ENCODE measurements at regions not wholly inside any gene's neighbourhood (a gene's known extent, or its start where the extent isn't known, plus 50 kb on each side); places are given as distances from the start of the nearest gene placed in this dataset.

DNA sequence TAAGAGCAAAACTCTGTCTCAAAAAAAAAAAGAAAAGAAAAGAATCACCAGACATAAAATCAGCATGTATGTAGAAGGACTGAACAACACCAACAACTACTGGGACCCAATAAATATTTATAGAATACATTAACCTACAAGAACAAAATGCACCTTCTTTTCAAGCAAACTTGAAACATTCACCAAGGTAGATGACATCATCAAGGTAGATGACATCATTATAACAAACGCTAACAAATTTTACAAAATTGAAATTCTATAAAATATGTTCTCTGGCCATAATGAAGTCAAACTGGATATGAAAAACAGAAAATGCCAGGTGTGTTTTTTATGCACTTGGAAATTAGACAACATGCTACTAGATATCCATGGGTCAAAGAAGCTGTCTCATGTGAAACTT, 220.2 kb upstream of the SNX7 start:
- ChIA-PET SMC1A (ENCODE audit: uncharacterized antibody, unreplicated experiment) (no interaction called here), CTCF (no interaction called here), RAD21 (ENCODE audit: unreplicated experiment) (no interaction called here), POLR2A (no interaction called here)
- no peaks in the 10 kb centered on the region for H3K79me2 ChIP-seq (ENCODE audit: control insufficient read depth, insufficient read depth, low read length)
- FAIRE-seq (no peak), ATAC-seq (no peak), DNase-seq (ENCODE audit: low read depth, low spot score) (no peak)
- in situ Hi-C loops (cut with MboI): no loop called here
- no peak overlapping the region for H3K4me2 ChIP-seq (ENCODE audit: control insufficient read depth, insufficient read depth)
- TF ChIP-seq NRF1 (conservative IDR thresholded peaks at IDR 0.05; ENCODE audit: low read depth, low read length): no peak
- 0 out of 2 replicates have a peak, but pooled peaks have one; percentile 19 for TF ChIP-seq ATF7 (IDR thresholded peaks at IDR 0.05; ENCODE audit: low read depth)
- TF ChIP-seq ZNF24 (IDR thresholded peaks at IDR 0.05): no peak
- TF ChIP-seq, protein P1, sequence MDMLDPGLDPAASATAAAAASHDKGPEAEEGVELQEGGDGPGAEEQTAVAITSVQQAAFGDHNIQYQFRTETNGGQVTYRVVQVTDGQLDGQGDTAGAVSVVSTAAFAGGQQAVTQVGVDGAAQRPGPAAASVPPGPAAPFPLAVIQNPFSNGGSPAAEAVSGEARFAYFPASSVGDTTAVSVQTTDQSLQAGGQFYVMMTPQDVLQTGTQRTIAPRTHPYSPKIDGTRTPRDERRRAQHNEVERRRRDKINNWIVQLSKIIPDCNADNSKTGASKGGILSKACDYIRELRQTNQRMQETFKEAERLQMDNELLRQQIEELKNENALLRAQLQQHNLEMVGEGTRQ (IDR thresholded peaks at IDR 0.05; ENCODE audit: borderline replicate concordance, low read depth, low read length): no peak
- no peak for TF ChIP-seq ZNF207 (IDR thresholded peaks at IDR 0.05; ENCODE audit: borderline replicate concordance)
- TF ChIP-seq MTA3 (IDR thresholded peaks at IDR 0.05; ENCODE audit: borderline replicate concordance, low read length): no peak
- no peaks in the 10 kb centered on the region for H3K4me1 ChIP-seq (ENCODE audit: control insufficient read depth, insufficient read depth, low read length)
- H3K27me3 ChIP-seq (replicated peaks in 1 of 2; ENCODE audit: control insufficient read depth in 2 of 2, insufficient read depth in 2 of 2, low read length in 1 of 2): no peaks in the 10 kb centered on the region
- no peak overlapping the region for H3K9ac ChIP-seq (ENCODE audit: control insufficient read depth, insufficient read depth, low read length)
- no peaks in the 10 kb centered on the region for H3K9me3 ChIP-seq (replicated peaks; ENCODE audit: control insufficient read depth, insufficient read depth, low read length)
- no peak overlapping the region for H2AFZ ChIP-seq (ENCODE audit: control insufficient read depth, low read depth, low read length)
- intact Hi-C loops (cut with micrococcal nuclease; ENCODE audit: unreplicated experiment): no loop called here
- H3K36me3 ChIP-seq (ENCODE audit: control insufficient read depth in 2 of 2, insufficient read depth in 2 of 2, low read length in 1 of 2): no peaks in the 10 kb centered on the region
- BruUV-seq (replicated peaks): no TSS peak
- H4K20me1 ChIP-seq (ENCODE audit: control insufficient read depth, insufficient read depth): no peaks in the 10 kb centered on the region
- H3K4me3 ChIP-seq: no peak overlapping the region
- WGBS (ENCODE audit: insufficient coverage, insufficient replicate concordance, low lambda C conversion rate, missing lambda C conversion rate): 93% methylated on average over 1 of the region's 1 CpG
- no peak overlapping the region for H3K27ac ChIP-seq (ENCODE audit: control insufficient read depth, insufficient read depth)

DNA sequence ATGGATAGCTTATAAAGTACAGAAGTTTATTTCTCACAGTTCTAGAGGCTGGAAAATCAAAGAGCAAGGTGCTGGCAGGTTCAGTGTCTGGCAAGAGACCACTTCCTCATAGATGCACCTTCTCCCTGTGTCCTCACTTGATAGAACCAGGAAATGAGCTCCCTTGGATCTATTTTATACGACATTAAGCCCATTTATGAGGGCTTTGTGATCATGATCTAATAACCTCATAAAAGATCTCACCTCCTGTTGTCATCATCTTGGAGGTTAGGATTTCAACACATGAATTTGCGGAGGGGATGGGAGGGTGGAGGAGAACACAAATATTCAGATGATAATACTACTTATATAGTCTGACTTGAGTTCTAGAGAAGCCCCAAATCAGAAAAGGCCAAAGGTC, 222.1 kb upstream of the SNX7 start:
- DNase-seq (ENCODE audit: low read depth, low spot score) (no peak), ATAC-seq (no peak), FAIRE-seq (no peak)
- no peaks in the 10 kb centered on the region for H3K27me3 ChIP-seq (replicated peaks in 1 of 2; ENCODE audit: control insufficient read depth in 2 of 2, insufficient read depth in 2 of 2, low read length in 1 of 2)
- ChIA-PET POLR2A (no interaction called here), RAD21 (ENCODE audit: unreplicated experiment) (no interaction called here), CTCF (no interaction called here), SMC1A (ENCODE audit: uncharacterized antibody, unreplicated experiment) (no interaction called here)
- no peak overlapping the region for H3K27ac ChIP-seq (ENCODE audit: control insufficient read depth, insufficient read depth)
- no peaks in the 10 kb centered on the region for H3K36me3 ChIP-seq (ENCODE audit: control insufficient read depth in 2 of 2, insufficient read depth in 2 of 2, low read length in 1 of 2)
- H3K4me1 ChIP-seq (ENCODE audit: control insufficient read depth, insufficient read depth, low read length): no peaks in the 10 kb centered on the region
- no peak overlapping the region for H3K4me3 ChIP-seq
- H3K9me3 ChIP-seq (replicated peaks; ENCODE audit: control insufficient read depth, insufficient read depth, low read length): no peaks in the 10 kb centered on the region
- H4K20me1 ChIP-seq (ENCODE audit: control insufficient read depth, insufficient read depth): no peaks in the 10 kb centered on the region
- in situ Hi-C loops (cut with MboI) (no loop called here), intact Hi-C loops (cut with micrococcal nuclease; ENCODE audit: unreplicated experiment) (no loop called here)
- no peaks in the 10 kb centered on the region for H3K79me2 ChIP-seq (ENCODE audit: control insufficient read depth, insufficient read depth, low read length)
- no peak overlapping the region for H2AFZ ChIP-seq (ENCODE audit: control insufficient read depth, low read depth, low read length)
- H3K4me2 ChIP-seq (ENCODE audit: control insufficient read depth, insufficient read depth): no peak overlapping the region
- no peak overlapping the region for H3K9ac ChIP-seq (ENCODE audit: control insufficient read depth, insufficient read depth, low read length)
- 22% methylated on average over 2 of the region's 2 CpGs for WGBS (ENCODE audit: insufficient coverage, insufficient replicate concordance, low lambda C conversion rate, missing lambda C conversion rate)
- BruUV-seq (replicated peaks): no TSS peak
- TF ChIP-seq MEF2B (IDR thresholded peaks at IDR 0.05; ENCODE audit: partially characterized antibody, poor library complexity, severe bottlenecking) (no peak), BMI1 (IDR thresholded peaks at IDR 0.05; ENCODE audit: borderline replicate concordance) (no peak), EGR1 (IDR thresholded peaks at IDR 0.05; ENCODE audit: borderline replicate concordance in 1 of 2, low read depth in 2 of 2, low read length in 2 of 2) (no peak), NFYA (IDR thresholded peaks at IDR 0.05; ENCODE audit: borderline replicate concordance, low read depth, low read length) (no peak), IKZF2 (IDR thresholded peaks at IDR 0.05) (no peak), CBX3 (IDR thresholded peaks at IDR 0.05; ENCODE audit: borderline replicate concordance, low read depth) (no peak), MYB (IDR thresholded peaks at IDR 0.05; ENCODE audit: borderline replicate concordance, low read depth, low read length) (no peak), TBL1XR1 (IDR thresholded peaks at IDR 0.05; ENCODE audit: low read depth, low read length) (no peak), IRF4 (IDR thresholded peaks at IDR 0.05; ENCODE audit: low read depth, low read length) (no peak), SIN3A (IDR thresholded peaks at IDR 0.05; ENCODE audit: low read depth, low read length) (no peak)
- TF ChIP-seq, protein P2, sequence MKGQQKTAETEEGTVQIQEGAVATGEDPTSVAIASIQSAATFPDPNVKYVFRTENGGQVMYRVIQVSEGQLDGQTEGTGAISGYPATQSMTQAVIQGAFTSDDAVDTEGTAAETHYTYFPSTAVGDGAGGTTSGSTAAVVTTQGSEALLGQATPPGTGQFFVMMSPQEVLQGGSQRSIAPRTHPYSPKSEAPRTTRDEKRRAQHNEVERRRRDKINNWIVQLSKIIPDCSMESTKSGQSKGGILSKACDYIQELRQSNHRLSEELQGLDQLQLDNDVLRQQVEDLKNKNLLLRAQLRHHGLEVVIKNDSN (IDR thresholded peaks at IDR 0.05; ENCODE audit: borderline replicate concordance, extremely low read length, insufficient read depth, low read depth, low read length): no peak
- TF ChIP-seq, protein P3, sequence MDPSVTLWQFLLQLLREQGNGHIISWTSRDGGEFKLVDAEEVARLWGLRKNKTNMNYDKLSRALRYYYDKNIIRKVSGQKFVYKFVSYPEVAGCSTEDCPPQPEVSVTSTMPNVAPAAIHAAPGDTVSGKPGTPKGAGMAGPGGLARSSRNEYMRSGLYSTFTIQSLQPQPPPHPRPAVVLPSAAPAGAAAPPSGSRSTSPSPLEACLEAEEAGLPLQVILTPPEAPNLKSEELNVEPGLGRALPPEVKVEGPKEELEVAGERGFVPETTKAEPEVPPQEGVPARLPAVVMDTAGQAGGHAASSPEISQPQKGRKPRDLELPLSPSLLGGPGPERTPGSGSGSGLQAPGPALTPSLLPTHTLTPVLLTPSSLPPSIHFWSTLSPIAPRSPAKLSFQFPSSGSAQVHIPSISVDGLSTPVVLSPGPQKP (IDR thresholded peaks at IDR 0.05; ENCODE audit: low read depth, low read length): no peak

Data from GM12878 (cell line).